ENCODE measurements at regions not wholly inside any gene's neighbourhood (a gene's known extent, or its start where the extent isn't known, plus 50 kb on each side); places are given as distances from the start of the nearest gene placed in this dataset.
"Not testable (repeated sequence)": the region's sequence is repeated elsewhere in the genome, so short reads cannot be mapped to it uniquely, and the experiment has no call there.

DNA sequence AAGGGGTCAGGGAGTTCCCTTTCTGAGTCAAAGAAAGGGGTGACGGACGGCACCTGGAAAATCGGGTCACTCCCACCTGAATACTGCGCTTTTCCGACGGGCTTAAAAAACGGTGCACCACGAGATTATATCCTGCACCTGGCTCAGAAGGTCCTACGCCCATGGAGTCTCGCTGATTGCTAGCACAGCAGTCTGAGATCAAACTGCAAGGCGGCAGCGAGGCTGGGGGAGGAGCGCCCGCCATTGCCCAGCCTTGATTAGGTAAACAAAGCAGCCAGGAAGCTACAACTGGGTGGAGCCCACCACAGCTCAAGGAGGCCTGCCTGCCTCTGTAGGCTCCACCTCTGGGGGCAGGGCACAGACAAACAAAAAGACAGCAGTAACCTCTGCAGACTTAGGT is 65.8 kb downstream of the FEZF1 start:
- TF ChIP-seq, protein P1, sequence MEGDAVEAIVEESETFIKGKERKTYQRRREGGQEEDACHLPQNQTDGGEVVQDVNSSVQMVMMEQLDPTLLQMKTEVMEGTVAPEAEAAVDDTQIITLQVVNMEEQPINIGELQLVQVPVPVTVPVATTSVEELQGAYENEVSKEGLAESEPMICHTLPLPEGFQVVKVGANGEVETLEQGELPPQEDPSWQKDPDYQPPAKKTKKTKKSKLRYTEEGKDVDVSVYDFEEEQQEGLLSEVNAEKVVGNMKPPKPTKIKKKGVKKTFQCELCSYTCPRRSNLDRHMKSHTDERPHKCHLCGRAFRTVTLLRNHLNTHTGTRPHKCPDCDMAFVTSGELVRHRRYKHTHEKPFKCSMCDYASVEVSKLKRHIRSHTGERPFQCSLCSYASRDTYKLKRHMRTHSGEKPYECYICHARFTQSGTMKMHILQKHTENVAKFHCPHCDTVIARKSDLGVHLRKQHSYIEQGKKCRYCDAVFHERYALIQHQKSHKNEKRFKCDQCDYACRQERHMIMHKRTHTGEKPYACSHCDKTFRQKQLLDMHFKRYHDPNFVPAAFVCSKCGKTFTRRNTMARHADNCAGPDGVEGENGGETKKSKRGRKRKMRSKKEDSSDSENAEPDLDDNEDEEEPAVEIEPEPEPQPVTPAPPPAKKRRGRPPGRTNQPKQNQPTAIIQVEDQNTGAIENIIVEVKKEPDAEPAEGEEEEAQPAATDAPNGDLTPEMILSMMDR (IDR thresholded peaks at IDR 0.05), result not testable (repeated sequence)
- TF ChIP-seq POLR2AphosphoS5, POLR2A (IDR thresholded peaks at IDR 0.05): not testable (repeated sequence)
